ENCODE measurements at regions not wholly inside any gene's neighbourhood (a gene's known extent, or its start where the extent isn't known, plus 50 kb on each side); places are given as distances from the start of the nearest gene placed in this dataset.

DNA sequence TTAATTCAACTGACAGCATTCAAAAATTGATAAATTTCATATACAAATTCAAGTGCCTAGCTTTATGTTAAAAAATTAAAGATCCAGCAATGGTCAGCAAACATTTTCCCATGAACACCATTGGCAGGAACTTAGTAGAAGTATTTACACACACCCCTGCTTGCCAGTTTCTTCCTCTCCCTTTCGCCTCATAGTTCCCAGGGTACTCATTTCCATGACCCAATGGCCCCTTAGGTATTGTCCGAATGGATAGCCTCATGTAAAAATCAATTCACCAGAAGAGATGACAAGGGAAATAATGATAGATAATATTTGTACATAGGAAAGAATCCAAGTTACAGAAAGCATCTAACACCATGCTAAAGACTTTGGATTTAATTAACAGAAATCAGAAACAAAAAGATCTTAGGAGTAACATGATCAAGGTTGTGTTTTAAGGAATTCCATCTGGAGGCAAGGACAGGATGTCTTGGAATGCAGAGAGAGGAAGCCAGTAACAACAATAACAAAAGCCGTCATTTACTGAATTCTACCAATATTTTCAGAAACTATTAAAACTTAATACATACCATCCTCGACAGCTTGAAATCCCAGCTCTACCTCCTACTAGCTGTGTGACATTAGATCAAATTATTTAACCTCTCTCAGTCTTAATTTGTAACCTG, 423.0 kb downstream of the IRS1 start:
- TF ChIP-seq POLR2AphosphoS5 (IDR thresholded peaks at IDR 0.05; ENCODE audit: low read depth) = no peak
- TF ChIP-seq, protein P1, sequence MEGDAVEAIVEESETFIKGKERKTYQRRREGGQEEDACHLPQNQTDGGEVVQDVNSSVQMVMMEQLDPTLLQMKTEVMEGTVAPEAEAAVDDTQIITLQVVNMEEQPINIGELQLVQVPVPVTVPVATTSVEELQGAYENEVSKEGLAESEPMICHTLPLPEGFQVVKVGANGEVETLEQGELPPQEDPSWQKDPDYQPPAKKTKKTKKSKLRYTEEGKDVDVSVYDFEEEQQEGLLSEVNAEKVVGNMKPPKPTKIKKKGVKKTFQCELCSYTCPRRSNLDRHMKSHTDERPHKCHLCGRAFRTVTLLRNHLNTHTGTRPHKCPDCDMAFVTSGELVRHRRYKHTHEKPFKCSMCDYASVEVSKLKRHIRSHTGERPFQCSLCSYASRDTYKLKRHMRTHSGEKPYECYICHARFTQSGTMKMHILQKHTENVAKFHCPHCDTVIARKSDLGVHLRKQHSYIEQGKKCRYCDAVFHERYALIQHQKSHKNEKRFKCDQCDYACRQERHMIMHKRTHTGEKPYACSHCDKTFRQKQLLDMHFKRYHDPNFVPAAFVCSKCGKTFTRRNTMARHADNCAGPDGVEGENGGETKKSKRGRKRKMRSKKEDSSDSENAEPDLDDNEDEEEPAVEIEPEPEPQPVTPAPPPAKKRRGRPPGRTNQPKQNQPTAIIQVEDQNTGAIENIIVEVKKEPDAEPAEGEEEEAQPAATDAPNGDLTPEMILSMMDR (IDR thresholded peaks at IDR 0.05; ENCODE audit: insufficient read depth, low read length) = no peak
- TF ChIP-seq SPI1 (IDR thresholded peaks at IDR 0.05; ENCODE audit: borderline replicate concordance, low read depth) = no peak
- no peak for TF ChIP-seq GABPA (IDR thresholded peaks at IDR 0.05; ENCODE audit: low read depth)
- TF ChIP-seq, protein P2, sequence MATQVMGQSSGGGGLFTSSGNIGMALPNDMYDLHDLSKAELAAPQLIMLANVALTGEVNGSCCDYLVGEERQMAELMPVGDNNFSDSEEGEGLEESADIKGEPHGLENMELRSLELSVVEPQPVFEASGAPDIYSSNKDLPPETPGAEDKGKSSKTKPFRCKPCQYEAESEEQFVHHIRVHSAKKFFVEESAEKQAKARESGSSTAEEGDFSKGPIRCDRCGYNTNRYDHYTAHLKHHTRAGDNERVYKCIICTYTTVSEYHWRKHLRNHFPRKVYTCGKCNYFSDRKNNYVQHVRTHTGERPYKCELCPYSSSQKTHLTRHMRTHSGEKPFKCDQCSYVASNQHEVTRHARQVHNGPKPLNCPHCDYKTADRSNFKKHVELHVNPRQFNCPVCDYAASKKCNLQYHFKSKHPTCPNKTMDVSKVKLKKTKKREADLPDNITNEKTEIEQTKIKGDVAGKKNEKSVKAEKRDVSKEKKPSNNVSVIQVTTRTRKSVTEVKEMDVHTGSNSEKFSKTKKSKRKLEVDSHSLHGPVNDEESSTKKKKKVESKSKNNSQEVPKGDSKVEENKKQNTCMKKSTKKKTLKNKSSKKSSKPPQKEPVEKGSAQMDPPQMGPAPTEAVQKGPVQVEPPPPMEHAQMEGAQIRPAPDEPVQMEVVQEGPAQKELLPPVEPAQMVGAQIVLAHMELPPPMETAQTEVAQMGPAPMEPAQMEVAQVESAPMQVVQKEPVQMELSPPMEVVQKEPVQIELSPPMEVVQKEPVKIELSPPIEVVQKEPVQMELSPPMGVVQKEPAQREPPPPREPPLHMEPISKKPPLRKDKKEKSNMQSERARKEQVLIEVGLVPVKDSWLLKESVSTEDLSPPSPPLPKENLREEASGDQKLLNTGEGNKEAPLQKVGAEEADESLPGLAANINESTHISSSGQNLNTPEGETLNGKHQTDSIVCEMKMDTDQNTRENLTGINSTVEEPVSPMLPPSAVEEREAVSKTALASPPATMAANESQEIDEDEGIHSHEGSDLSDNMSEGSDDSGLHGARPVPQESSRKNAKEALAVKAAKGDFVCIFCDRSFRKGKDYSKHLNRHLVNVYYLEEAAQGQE (IDR thresholded peaks at IDR 0.05; ENCODE audit: insufficient replicate concordance, low read depth) = no peak
- Histone ChIP-seq H3K27ac (replicated peaks) (no peak overlapping the region), H3K4me3 (replicated peaks; ENCODE audit: insufficient read depth, low read length) (no peak overlapping the region), H3K27me3 (ENCODE audit: insufficient read depth, poor library complexity, severe bottlenecking) (no peaks in the 10 kb centered on the region)
- DNase-seq (ENCODE audit: low read depth in 1 of 2, low spot score in 1 of 2) = no peak

DNA sequence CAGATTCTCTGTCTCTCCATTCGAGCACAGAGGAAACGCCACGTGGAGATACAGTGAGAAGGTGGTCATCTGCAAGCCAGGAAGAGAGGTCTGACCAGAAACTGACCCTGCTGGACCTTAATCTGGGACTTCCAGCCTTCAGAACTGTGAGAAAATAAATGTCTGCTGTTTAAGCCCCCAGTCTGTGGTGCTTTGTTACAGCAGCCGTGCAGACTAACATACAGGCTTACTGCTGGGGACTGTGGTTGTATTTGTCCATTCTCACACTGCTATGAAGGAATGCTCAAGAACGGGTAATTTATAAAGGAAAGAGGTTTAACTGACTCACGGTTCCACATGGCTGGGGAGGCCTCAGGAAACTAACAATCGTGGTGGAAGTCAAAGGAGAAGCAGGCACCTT, 432.7 kb downstream of the IRS1 start:
- no peak for DNase-seq (ENCODE audit: low read depth in 1 of 2, low spot score in 1 of 2)
- TF ChIP-seq, protein P1 (IDR thresholded peaks at IDR 0.05; ENCODE audit: insufficient read depth, low read length) = no peak
- TF ChIP-seq SPI1 (IDR thresholded peaks at IDR 0.05; ENCODE audit: borderline replicate concordance, low read depth) (no peak), GABPA (IDR thresholded peaks at IDR 0.05; ENCODE audit: low read depth) (no peak), POLR2AphosphoS5 (IDR thresholded peaks at IDR 0.05; ENCODE audit: low read depth) (no peak)
- TF ChIP-seq, protein P2 (IDR thresholded peaks at IDR 0.05; ENCODE audit: insufficient replicate concordance, low read depth) = no peak
- Histone ChIP-seq H3K4me3 (replicated peaks; ENCODE audit: insufficient read depth, low read length) (no peak overlapping the region), H3K27me3 (ENCODE audit: insufficient read depth, poor library complexity, severe bottlenecking) (no peaks in the 10 kb centered on the region), H3K27ac (replicated peaks) (no peak overlapping the region)

DNA sequence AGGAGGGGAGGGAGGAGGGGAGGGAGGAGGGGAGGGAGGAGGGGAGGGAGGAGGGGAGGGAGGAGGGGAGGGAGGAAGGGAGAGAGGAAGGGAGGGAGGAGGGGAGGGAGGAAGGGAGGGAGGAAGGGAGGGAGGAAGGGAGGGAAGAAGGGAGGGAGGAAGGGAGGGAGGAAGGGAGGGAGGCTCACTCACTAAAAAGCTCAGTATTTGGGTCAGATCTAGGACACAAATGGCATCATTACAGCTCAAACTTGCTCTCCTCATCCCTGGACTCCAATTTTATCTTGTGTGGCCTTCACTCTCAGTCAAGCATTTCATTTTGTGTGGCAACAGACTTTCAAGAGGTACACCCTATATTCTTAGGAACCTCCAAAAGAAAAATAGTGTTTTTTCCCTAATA, 435.4 kb downstream of the IRS1 start:
- no peak for TF ChIP-seq POLR2AphosphoS5 (IDR thresholded peaks at IDR 0.05; ENCODE audit: low read depth)
- no peak for TF ChIP-seq GABPA (IDR thresholded peaks at IDR 0.05; ENCODE audit: low read depth)
- no peak for TF ChIP-seq SPI1 (IDR thresholded peaks at IDR 0.05; ENCODE audit: borderline replicate concordance, low read depth)
- TF ChIP-seq, protein P1 (IDR thresholded peaks at IDR 0.05; ENCODE audit: insufficient read depth, low read length) = no peak
- TF ChIP-seq, protein P2 (IDR thresholded peaks at IDR 0.05; ENCODE audit: insufficient replicate concordance, low read depth) = no peak
- no peak for DNase-seq (ENCODE audit: low read depth in 1 of 2, low spot score in 1 of 2)
- no peaks in the 10 kb centered on the region for H3K27me3 ChIP-seq (ENCODE audit: insufficient read depth, poor library complexity, severe bottlenecking)
- no peak overlapping the region for H3K27ac ChIP-seq (replicated peaks)
- no peak overlapping the region for H3K4me3 ChIP-seq (replicated peaks; ENCODE audit: insufficient read depth, low read length)
